ENCODE measurements at regions not wholly inside any gene's neighbourhood (a gene's known extent, or its start where the extent isn't known, plus 50 kb on each side); places are given as distances from the start of the nearest gene placed in this dataset.

DNA sequence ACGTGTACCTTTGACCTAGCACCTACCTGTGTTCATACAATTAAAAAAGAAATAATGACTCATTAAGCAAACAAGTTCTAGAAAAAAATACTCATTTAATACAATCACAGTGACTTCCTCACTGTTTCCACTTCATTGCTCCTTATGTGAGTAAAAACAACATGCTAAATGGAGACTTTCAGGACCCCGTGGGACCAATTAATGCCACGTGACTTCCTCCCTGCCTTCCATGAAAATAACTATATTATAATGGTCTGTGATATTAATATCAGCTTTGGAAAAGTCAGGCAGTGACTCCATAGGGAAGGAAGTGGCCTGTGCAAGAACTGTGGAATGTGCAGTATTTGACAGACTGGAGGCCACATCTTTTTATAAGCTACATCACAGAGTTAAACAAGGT is 337.8 kb downstream of the HLX start:
- TF ChIP-seq EZH2phosphoT487 (IDR thresholded peaks at IDR 0.05; ENCODE audit: insufficient read depth, low read depth): no peak
- TF ChIP-seq EZH2 (IDR thresholded peaks at IDR 0.05; ENCODE audit: insufficient read depth, poor library complexity, severe bottlenecking): no peak
